WTC11 (cell line): ENCODE measurements at regions not wholly inside any gene's neighbourhood (a gene's known extent, or its start where the extent isn't known, plus 50 kb on each side); places are given as distances from the start of the nearest gene placed in this dataset.

Source experiments
- ATAC-seq: fragments of 200-7000 bp; cut with Tn5 transposase; 2 replicates; pipeline ENCODE4 v1.10.0; 2021; ENCODE audit warnings: mild to moderate bottlenecking, moderate library complexity
- CTCF ChIA-PET: fragments of 300-600 bp; sonication (Branson Sonifier 250); formaldehyde crosslinking; loops from one replicate; lab custom pipeline; 2021; ENCODE audit warnings: antibody characterized with exemption; lab: Charles Lee
- POLR2A ChIA-PET: fragments of 350-600 bp; sonication (Branson Sonifier 250); formaldehyde crosslinking; loops from one replicate; lab custom pipeline; 2021; ENCODE audit warnings: antibody characterized with exemption; lab: Charles Lee
- DNase-seq: peaks from one replicate; pipeline ENCODE4 v3.0.0; 2021; ENCODE audit warnings: low spot score
- H3K27ac Mint-ChIP-seq: 2 replicates; pipeline ENCODE4 v1.8.0; 2021; ENCODE audit warnings: mixed read lengths
- H3K27me3 Mint-ChIP-seq: 2 replicates; pipeline ENCODE4 v1.8.0; 2021; ENCODE audit warnings: low read depth, mild to moderate bottlenecking, moderate library complexity, mixed read lengths
- H3K36me3 Mint-ChIP-seq: 2 replicates; pipeline ENCODE4 v1.8.0; 2021; ENCODE audit warnings: mixed read lengths
- H3K4me1 Mint-ChIP-seq: 2 replicates; pipeline ENCODE4 v1.8.0; 2022; ENCODE audit warnings: mixed read lengths
- H3K4me3 Mint-ChIP-seq: 2 replicates; pipeline ENCODE4 v1.8.0; 2021; ENCODE audit warnings: mild to moderate bottlenecking, moderate library complexity, mixed read lengths
- H3K9me3 Mint-ChIP-seq: 2 replicates; pipeline ENCODE4 v1.8.0; 2021; ENCODE audit warnings: mixed read lengths
- AR ChIP-seq: fragments of 250-450 bp; sonication (Bioruptor Pico); IDR thresholded peaks from 2 replicates; pipeline ENCODE4 v1.9.0; 2021; ENCODE audit warnings: mild to moderate bottlenecking
- ATF1 ChIP-seq: sonication (generic); formaldehyde crosslinking; IDR thresholded peaks from 2 replicates; pipeline ENCODE4 v1.8.1; 2023; ENCODE audit warnings: mild to moderate bottlenecking, moderate library complexity, missing genetic modification reagents
- CBFB ChIP-seq: sonication (generic); formaldehyde crosslinking; IDR thresholded peaks from 2 replicates; pipeline ENCODE4 v1.8.1; 2022; ENCODE audit warnings: mild to moderate bottlenecking, low read depth, missing genetic modification reagents
- CREB1 ChIP-seq: sonication (generic); formaldehyde crosslinking; IDR thresholded peaks from 2 replicates; pipeline ENCODE4 v1.8.0; 2023; ENCODE audit warnings: mild to moderate bottlenecking, missing genetic modification reagents
- CREM ChIP-seq: sonication (generic); formaldehyde crosslinking; IDR thresholded peaks from 2 replicates; pipeline ENCODE4 v1.8.1; 2022; ENCODE audit warnings: mild to moderate bottlenecking, missing genetic modification reagents, moderate library complexity
- CTCF ChIP-seq: fragments of 200-600 bp; IDR thresholded peaks from 2 replicates; pipeline ENCODE4 v1.8.0; 2022; ENCODE audit warnings: antibody characterized with exemption
- E2F5 ChIP-seq: sonication (generic); formaldehyde crosslinking; IDR thresholded peaks from 2 replicates; pipeline ENCODE4 v1.8.1; 2022; ENCODE audit warnings: mild to moderate bottlenecking, moderate library complexity, missing genetic modification reagents
- FOXP1 ChIP-seq: sonication (generic); formaldehyde crosslinking; IDR thresholded peaks from 2 replicates; pipeline ENCODE4 v1.8.0; 2022; ENCODE audit warnings: missing genetic modification reagents, mild to moderate bottlenecking, moderate library complexity, borderline replicate concordance
- PREB ChIP-seq: sonication (generic); formaldehyde crosslinking; IDR thresholded peaks from 2 replicates; pipeline ENCODE4 v1.8.1; 2022; ENCODE audit warnings: mild to moderate bottlenecking, missing genetic modification reagents, moderate library complexity, borderline replicate concordance
- SMAD4 ChIP-seq: sonication (generic); formaldehyde crosslinking; IDR thresholded peaks from 2 replicates; pipeline ENCODE4 v1.8.0; 2022; ENCODE audit warnings: mild to moderate bottlenecking, missing genetic modification reagents
- TCF7 ChIP-seq: sonication (generic); formaldehyde crosslinking; IDR thresholded peaks from 2 replicates; pipeline ENCODE4 v1.8.0; 2022; ENCODE audit warnings: mild to moderate bottlenecking, low read depth, missing genetic modification reagents, moderate library complexity
- TEAD1 ChIP-seq: sonication (generic); formaldehyde crosslinking; IDR thresholded peaks from 2 replicates; pipeline ENCODE4 v1.8.0; 2022; ENCODE audit warnings: mild to moderate bottlenecking, missing genetic modification reagents
- TEAD4 ChIP-seq: sonication (generic); formaldehyde crosslinking; IDR thresholded peaks from 2 replicates; pipeline ENCODE4 v1.8.0; 2022; ENCODE audit warnings: mild to moderate bottlenecking, missing genetic modification reagents
- TP53 ChIP-seq: sonication (generic); formaldehyde crosslinking; IDR thresholded peaks from 2 replicates; pipeline ENCODE4 v1.8.1; 2023; ENCODE audit warnings: mild to moderate bottlenecking, missing genetic modification reagents
- USF1 ChIP-seq: sonication (generic); formaldehyde crosslinking; IDR thresholded peaks from 2 replicates; pipeline ENCODE4 v1.8.0; 2022; ENCODE audit warnings: mild to moderate bottlenecking, missing genetic modification reagents
- ZBTB21 ChIP-seq: sonication (generic); formaldehyde crosslinking; IDR thresholded peaks from 2 replicates; pipeline ENCODE4 v1.8.1; 2023; ENCODE audit warnings: mild to moderate bottlenecking, missing genetic modification reagents, borderline replicate concordance
- ZNF121 ChIP-seq: sonication (generic); formaldehyde crosslinking; IDR thresholded peaks from 2 replicates; pipeline ENCODE4 v1.8.0; 2023; ENCODE audit warnings: missing genetic modification reagents
- TF ChIP-seq, protein P1 (sequence below): sonication (generic); formaldehyde crosslinking; IDR thresholded peaks from 2 replicates; pipeline ENCODE4 v1.8.1; 2023; ENCODE audit warnings: mild to moderate bottlenecking, missing genetic modification reagents
- TF ChIP-seq, protein P2 (sequence below): sonication (generic); formaldehyde crosslinking; conservative IDR thresholded peaks from 2 replicates; pipeline ENCODE4 v1.8.1; 2022; ENCODE audit warnings: mild to moderate bottlenecking, missing genetic modification reagents

DNA sequence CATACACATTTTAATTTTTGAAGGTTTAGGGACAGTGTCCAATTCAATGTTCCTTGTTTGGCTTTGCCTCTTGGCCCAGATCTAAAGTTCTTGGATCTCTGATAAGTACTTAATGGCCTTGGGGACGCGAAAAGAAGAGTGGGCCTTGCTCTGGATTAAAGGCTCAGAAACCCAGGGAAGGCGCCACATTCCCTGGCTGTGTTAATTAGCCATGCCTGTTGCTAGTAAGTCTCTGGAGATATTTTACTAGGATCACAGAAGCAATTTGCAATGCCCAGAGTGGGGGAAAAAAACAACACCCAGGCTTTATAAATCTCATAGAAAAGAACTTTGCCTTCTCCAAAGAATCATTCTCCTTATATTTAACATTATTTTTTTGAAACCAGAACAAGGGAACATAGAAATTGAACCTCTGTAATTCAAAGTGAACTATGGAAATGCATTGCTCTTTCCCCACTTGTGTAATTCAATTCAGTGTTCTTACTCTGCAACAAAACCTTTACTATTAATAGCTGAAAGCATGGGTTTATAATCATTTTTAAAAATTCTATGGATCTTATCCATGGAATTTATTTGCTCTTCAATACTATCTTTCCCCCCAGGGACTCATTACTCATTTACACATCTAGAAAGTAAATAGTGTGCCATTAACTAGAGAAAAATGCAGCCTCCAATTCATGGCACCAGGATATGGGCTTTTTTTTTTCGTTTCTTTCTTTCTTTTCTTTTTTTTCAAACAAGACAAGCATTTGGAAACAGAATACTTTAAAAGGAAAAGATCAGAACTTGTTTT, 172.2 kb upstream of the ANKRD55 start:
- Mint-ChIP-seq H3K9me3 (no peaks in the 10 kb centered on the region), H3K36me3 (no peaks in the 10 kb centered on the region), H3K4me1 (peaks cover 36% of the 10 kb centered on the region), H3K4me3 (no peak overlapping the region), H3K27ac (peak overlapping the region; percentile 43; the same call in 1 of the 2 replicates), H3K27me3 (no peaks in the 10 kb centered on the region)
- POLR2A ChIA-PET = no interaction called here
- ATAC-seq = no peak
- DNase-seq = no peak
- TF ChIP-seq ATF1 = no peak
- TF ChIP-seq TEAD4 (CRISPR knock-in tag) = no peak
- no peak for TF ChIP-seq CREB1 (CRISPR knock-in tag)
- TF ChIP-seq, protein P1, sequence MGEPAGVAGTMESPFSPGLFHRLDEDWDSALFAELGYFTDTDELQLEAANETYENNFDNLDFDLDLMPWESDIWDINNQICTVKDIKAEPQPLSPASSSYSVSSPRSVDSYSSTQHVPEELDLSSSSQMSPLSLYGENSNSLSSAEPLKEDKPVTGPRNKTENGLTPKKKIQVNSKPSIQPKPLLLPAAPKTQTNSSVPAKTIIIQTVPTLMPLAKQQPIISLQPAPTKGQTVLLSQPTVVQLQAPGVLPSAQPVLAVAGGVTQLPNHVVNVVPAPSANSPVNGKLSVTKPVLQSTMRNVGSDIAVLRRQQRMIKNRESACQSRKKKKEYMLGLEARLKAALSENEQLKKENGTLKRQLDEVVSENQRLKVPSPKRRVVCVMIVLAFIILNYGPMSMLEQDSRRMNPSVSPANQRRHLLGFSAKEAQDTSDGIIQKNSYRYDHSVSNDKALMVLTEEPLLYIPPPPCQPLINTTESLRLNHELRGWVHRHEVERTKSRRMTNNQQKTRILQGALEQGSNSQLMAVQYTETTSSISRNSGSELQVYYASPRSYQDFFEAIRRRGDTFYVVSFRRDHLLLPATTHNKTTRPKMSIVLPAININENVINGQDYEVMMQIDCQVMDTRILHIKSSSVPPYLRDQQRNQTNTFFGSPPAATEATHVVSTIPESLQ (CRISPR knock-in tag) = no peak
- no peak for TF ChIP-seq ZBTB21 (CRISPR knock-in tag)
- no peak for TF ChIP-seq TCF7 (CRISPR knock-in tag)
- no peak for TF ChIP-seq CTCF
- TF ChIP-seq USF1 (CRISPR knock-in tag) = no peak
- no peak for TF ChIP-seq TP53 (CRISPR knock-in tag)
- TF ChIP-seq, protein P2, sequence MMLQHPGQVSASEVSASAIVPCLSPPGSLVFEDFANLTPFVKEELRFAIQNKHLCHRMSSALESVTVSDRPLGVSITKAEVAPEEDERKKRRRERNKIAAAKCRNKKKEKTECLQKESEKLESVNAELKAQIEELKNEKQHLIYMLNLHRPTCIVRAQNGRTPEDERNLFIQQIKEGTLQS (CRISPR knock-in tag) = no peak
- TF ChIP-seq E2F5 (CRISPR knock-in tag) = no peak
- TF ChIP-seq FOXP1 (CRISPR knock-in tag) = no peak
- TF ChIP-seq TEAD1 (CRISPR knock-in tag) = no peak
- TF ChIP-seq AR (CRISPR knock-in tag) = no peak
- no peak for TF ChIP-seq CREM
- TF ChIP-seq PREB = no peak
- TF ChIP-seq ZNF121 (CRISPR knock-in tag) = no peak
- TF ChIP-seq CBFB (CRISPR knock-in tag) = no peak
- no peak for TF ChIP-seq SMAD4 (CRISPR knock-in tag)
- CTCF ChIA-PET = no interaction called here
